NCI-H446 treated with DMSO at 0.1 percent for 48 hours (cell line): ENCODE measurements at regions not wholly inside any gene's neighbourhood (a gene's known extent, or its start where the extent isn't known, plus 50 kb on each side); places are given as distances from the start of the nearest gene placed in this dataset.

Source experiments
- DNase-seq: peaks from one replicate; lab custom pipeline; 2025; lab: John Stamatoyannopoulos, UW

- no peak for DNase-seq
Measured at GRCh38 chr3:24838533-24838932, 343.9 kb upstream of the THRB start.

DNA sequence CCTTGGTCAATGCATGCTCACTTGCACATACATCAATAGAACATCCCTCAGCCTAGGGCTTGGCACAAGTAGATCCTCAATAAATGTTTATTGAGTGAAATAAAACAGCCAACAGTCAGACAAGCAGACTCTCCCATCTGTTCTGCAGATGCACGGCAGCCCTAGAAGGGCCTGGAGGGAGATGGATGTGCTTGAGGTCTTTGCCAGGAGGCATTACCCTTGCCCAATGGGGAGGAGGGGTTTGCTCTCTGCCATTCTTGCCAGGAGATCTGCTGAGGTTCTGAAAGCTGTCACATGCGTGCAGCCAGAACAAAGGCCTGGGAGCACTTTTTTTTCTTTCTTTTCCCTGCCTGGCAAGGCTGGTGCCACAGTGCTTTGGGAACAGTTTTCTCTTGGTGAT, 349.3 kb upstream of the THRB start:
- peak; percentile 94 for DNase-seq

GRCh38 chr3:24845524-24846155, 351.0 kb upstream of the THRB start:
- DNase-seq: no peak

GRCh38 chr3:24846286-24846860, 351.7 kb upstream of the THRB start:
- peak; percentile 85 for DNase-seq

DNA sequence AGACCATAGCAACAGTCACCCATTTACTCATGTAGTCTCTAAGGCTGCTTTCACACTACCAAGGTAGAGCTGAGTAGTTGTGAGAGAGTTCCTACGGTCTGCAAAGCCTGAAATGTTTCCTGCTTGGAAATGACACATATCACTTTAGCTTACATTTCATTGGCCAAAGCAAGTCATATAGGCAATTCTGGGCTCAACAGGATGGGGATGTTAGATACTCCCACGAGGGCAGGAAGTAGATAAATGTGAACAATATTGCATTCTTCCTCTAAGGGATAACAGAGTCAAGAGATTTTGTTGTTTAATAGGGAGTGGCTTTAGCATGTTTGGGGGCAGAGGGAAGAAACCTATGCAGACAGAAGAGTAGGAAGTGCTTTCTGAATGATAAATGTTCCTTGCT, 355.6 kb upstream of the THRB start:
- DNase-seq: no peak

- peak; percentile 46 for DNase-seq
Measured at GRCh38 chr3:24853685-24854490, 359.2 kb upstream of the THRB start.

DNA sequence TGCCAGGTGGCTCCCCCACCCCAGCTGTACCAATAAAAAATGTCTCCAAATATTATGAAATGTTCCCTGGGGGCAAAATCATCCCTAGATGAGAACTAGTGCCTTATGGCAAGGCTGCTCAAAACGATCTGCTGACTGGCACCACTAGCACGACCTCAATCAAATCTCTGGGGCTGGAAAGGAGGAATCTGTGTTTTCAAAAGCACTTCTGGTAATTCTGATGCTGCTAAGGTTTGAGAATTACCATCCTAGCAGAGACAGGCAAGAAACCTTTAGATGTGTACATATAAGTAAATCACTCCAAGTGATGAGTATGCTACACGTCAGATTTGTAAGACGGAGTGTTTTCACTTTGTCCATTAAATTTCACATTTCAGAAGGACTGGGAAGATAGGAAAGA, 360.1 kb upstream of the THRB start:
- peak; percentile 13 for DNase-seq

- no peak for DNase-seq
Measured at GRCh38 chr3:24857945-24858344, 363.3 kb upstream of the THRB start.

DNA sequence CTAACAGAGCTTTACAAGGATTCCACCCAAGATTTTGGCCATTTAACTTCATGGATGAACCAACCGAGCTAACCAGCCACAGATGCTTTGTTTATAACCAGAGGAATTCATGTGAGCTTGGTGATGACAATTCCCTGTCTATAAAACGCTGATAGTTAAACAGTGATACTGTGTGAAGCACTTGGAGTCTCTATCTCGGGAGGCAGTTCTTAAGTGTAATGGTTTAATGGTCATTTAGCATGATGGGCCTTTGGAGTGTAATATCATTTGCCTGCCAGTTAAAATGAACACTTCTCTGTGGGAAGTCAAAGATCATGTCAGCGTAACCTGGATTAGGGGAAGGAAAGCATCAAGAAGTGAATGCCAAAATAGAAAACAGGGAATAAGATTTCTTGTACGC, 368.6 kb upstream of the THRB start:
- DNase-seq: no peak

DNA sequence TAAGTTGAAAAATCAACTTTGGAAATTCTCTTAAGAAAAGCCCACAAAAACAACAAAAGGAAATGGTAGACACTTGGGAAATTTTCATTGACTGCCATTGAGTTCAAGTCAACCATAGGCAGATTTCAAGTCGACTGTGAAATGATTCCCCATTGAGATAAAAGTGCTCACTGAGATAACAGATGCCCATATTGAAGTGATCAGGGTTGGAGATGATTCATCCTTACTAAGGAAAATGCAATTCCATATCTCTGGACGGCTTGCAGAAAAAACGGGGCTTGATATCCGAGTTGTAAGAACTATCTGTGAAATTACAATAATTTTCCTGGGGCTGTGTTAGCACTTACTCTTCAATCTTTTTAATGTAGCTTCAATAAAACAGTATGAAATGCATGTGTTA, 373.1 kb upstream of the THRB start:
- DNase-seq: no peak

DNA sequence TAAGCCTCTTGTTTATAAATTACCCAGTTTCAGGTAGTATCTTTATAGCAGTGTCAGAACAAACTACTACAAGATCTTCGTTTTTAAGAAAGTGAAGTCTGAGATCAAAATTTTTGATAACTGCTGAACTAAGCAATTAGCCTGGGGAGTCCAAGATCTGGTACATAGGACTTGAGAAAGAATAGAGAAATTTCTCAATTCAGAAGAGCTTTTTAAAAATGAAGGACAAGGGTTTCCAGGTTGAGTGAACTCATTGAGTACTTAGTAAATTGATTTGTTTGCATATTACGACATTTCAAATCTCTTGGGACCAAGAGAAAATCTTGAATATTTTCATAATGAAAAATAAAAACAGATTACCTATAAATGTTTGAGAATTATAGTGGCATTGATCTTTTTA, 386.6 kb upstream of the THRB start:
- DNase-seq: no peak

GRCh38 chr3:24886501-24886900, 391.9 kb upstream of the THRB start:
- DNase-seq: no peak

GRCh38 chr3:24890012-24890411, 395.4 kb upstream of the THRB start:
- DNase-seq: no peak

DNA sequence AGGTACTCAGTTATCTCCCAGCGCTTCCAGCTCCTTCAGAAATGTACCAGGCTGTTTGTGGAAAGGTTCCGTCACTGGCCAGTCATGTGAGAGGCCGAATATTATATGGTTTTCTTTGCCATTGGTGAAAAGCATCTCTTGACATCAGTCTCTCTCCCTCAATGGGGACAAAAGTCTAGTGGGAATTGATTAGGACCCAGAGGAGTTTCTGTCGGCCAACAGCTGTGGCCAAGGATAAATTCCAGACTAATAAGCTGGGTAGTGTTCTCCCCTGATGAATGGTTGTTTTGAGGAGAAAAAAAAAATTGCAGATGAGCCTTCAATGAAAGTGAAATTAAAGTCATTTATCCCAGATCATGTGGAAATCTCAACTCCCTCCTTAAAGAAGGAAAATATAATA, 404.7 kb upstream of the THRB start:
- DNase-seq: no peak

DNA sequence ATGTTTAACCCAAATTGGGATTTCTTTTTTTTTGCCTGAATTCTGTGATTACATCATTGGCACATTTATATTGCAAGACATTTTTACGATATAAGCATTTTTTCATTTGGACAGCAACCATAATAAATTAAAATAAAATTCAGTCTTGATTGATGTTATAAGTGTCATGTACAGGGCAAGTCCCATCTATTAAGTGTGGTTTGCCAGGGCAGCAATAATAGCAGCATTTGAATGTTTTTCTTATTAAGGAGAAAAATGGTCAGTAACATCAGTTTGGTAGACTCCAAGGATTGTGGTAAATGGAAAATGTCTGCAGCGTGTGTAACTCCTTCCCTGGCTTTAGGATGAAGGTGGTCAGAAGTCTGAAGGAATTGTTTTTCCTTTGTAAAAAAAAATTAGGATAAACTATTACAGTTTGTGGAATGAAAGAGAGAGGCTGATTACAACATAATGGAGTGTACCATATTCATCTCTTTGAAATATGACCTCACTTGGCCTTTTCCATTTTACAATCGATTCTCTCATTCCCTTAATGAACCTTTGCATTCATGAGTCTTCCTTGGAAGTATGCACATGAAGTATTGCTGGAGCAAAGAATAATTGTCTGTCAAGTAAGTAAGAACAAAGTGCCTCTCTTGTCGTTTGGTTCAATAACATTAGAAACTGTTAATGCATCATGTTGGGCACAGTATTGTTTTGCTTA, 405.4 kb upstream of the THRB start:
- DNase-seq: no peak

DNA sequence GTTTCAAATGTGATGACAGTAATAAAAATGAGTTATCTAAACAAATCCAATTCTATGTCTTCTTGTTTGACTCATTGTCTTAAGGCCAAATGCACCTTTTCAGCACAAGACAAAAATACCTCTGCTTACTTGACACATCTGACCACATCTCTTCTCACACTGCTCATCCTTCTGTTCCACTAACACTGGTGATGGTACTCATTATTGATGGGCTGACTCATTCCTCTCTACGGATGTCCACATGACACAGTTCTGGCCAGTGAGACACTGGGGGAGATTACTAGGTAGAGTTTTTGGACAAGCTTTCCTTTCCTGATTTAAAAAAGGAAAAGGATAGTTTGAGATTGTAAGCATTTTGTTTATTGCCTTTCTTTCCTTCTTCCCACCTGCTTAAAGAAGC, 410.6 kb upstream of the THRB start:
- no peak for DNase-seq

- DNase-seq: no peak
Measured at GRCh38 chr3:24907106-24907505, 412.5 kb upstream of the THRB start.

GRCh38 chr3:24911076-24911475, 416.4 kb upstream of the THRB start:
- DNase-seq: no peak

GRCh38 chr3:24915639-24916038, 421.0 kb upstream of the THRB start:
- no peak for DNase-seq

GRCh38 chr3:24917908-24918307, 423.3 kb upstream of the THRB start:
- no peak for DNase-seq

GRCh38 chr3:24923570-24923969, 428.9 kb upstream of the THRB start:
- no peak for DNase-seq

DNA sequence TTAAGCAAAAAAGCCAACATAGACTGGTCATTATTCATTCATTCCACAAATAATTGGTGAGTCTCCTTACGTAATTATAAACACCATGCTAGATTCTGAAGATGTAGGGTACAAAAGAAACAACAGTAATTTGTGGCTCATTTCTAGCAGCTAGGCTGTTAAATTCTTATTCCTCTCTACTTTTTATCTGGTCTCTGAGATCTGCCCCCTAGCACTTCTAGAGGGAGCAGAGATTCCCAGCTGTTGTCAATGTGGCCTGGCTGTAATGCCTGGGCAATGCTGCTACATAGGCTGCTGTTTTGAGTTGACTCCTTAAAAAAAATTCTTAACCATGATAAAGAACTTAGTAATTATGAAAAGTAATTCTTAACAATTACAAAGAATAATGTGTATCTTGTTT, 434.9 kb upstream of the THRB start:
- DNase-seq: no peak

DNA sequence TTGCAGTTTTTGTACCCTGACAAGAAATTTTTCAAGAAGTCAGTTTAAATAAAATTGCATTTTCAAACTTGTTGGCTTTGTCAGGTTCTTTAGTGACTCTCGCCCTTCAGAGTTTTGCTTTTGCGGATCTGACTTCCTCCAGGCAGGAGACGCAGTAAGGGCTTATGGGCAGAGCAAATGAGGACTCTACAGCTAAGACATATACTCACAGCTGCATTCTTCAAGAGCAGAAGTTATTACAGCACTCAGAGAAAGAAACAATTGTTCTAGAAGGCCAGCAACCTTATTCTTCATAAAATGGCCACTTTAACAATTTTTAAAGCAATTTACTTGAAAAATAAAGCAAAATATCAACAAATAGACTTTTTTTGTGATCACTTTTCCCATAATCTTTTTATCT, 438.8 kb upstream of the THRB start:
- DNase-seq: no peak
